Epithelial cell of esophagus (primary cell): ENCODE measurements at regions not wholly inside any gene's neighbourhood (a gene's known extent, or its start where the extent isn't known, plus 50 kb on each side); places are given as distances from the start of the nearest gene placed in this dataset.

Experiments used
- DNase-seq: peaks from one replicate; pipeline ENCODE4 v3.0.0; 2010; ENCODE audit warnings: low read depth
- H3K4me3 ChIP-seq: 2 replicates; pipeline ENCODE4 v1.5.1; 2011; ENCODE audit warnings: mild to moderate bottlenecking, low read length, control low read depth
- CTCF ChIP-seq: IDR thresholded peaks from 2 replicates; pipeline ENCODE4 v1.5.1; 2011; ENCODE audit warnings: low read depth, mild to moderate bottlenecking, low read length, control low read depth, inconsistent platforms; ENCODE audit not compliant: insufficient read depth; ENCODE audit errors: missing control alignments

GRCh38 chr10:131769571-131770410, 131.0 kb upstream of the PPP2R2D start:
- TF ChIP-seq CTCF, result no peak
- DNase-seq, result no peak
- no peak overlapping the region for H3K4me3 ChIP-seq

- no peak overlapping the region for H3K4me3 ChIP-seq
- DNase-seq, result no peak
- no peak for TF ChIP-seq CTCF
Measured at GRCh38 chr10:131770946-131771633, 129.7 kb upstream of the PPP2R2D start.

- TF ChIP-seq CTCF, result no peak
- DNase-seq, result no peak
- H3K4me3 ChIP-seq, result no peak overlapping the region
Measured at GRCh38 chr10:131771634-131772358, 129.0 kb upstream of the PPP2R2D start.

GRCh38 chr10:131772441-131772840, 128.4 kb upstream of the PPP2R2D start:
- H3K4me3 ChIP-seq, result no peak overlapping the region
- DNase-seq, result no peak
- TF ChIP-seq CTCF, result no peak

- H3K4me3 ChIP-seq, result no peak overlapping the region
- no peak for DNase-seq
- no peak for TF ChIP-seq CTCF
Measured at GRCh38 chr10:131773370-131774343, 127.2 kb upstream of the PPP2R2D start.

GRCh38 chr10:131774681-131775085, 126.1 kb upstream of the PPP2R2D start:
- TF ChIP-seq CTCF, result no peak
- no peak overlapping the region for H3K4me3 ChIP-seq
- DNase-seq, result no peak
